ENCODE measurements at regions not wholly inside any gene's neighbourhood (a gene's known extent, or its start where the extent isn't known, plus 50 kb on each side); places are given as distances from the start of the nearest gene placed in this dataset.

- no peak overlapping the region for H3K14ac ChIP-seq (ENCODE audit: low read length in 2 of 2)
- H3K79me1 ChIP-seq (replicated peaks; ENCODE audit: low read length, poor library complexity, severe bottlenecking), result no peaks in the 10 kb centered on the region
- no peak overlapping the region for H3K4me3 ChIP-seq (ENCODE audit: insufficient read depth in 1 of 2, low read depth in 1 of 2, low read length in 2 of 2)
- no peak overlapping the region for H3K4me2 ChIP-seq (ENCODE audit: low read length, poor library complexity, severe bottlenecking)
- H2AK5ac ChIP-seq (ENCODE audit: low read length, severe bottlenecking), result no peak overlapping the region
- H3K36me3 ChIP-seq (ENCODE audit: control insufficient read depth in 1 of 2, insufficient read depth in 2 of 2, low read depth in 1 of 2, low read length in 2 of 2), result no peaks in the 10 kb centered on the region
- no peak overlapping the region for H4K91ac ChIP-seq (ENCODE audit: low read length)
- H3K27ac ChIP-seq (ENCODE audit: low read length, poor library complexity, severe bottlenecking), result no peak overlapping the region
- no peak overlapping the region for H3K9ac ChIP-seq (ENCODE audit: low read length)
- H3K18ac ChIP-seq (ENCODE audit: low read depth in 1 of 2, low read length in 2 of 2), result no peak overlapping the region
- no peaks in the 10 kb centered on the region for H3K27me3 ChIP-seq (ENCODE audit: control insufficient read depth in 1 of 2, insufficient read depth in 1 of 2, low read length in 2 of 2)
- no peak overlapping the region for H3K23ac ChIP-seq (ENCODE audit: low read length in 2 of 2)
- H4K8ac ChIP-seq (ENCODE audit: low read length), result no peak overlapping the region
- no peak for DNase-seq
- H2AFZ ChIP-seq (ENCODE audit: low read depth, low read length), result no peak overlapping the region
- no peaks in the 10 kb centered on the region for H3K9me3 ChIP-seq (ENCODE audit: control insufficient read depth, low read length)
- no CpG with 5 or more reads among the region's 1 CpG for WGBS
- no peaks in the 10 kb centered on the region for H3K4me1 ChIP-seq (ENCODE audit: control insufficient read depth, insufficient read depth, low read depth, low read length)
- H2BK5ac ChIP-seq (ENCODE audit: low read depth, low read length, poor library complexity, severe bottlenecking), result no peak overlapping the region
- H3K4ac ChIP-seq (ENCODE audit: low read depth in 1 of 2, low read length in 2 of 2), result no peak overlapping the region
- H2BK120ac ChIP-seq (ENCODE audit: low read depth, low read length), result no peak overlapping the region
- H2BK12ac ChIP-seq (ENCODE audit: low read length in 2 of 2), result no peak overlapping the region
- no peak overlapping the region for H2BK15ac ChIP-seq (ENCODE audit: low read depth, poor library complexity, severe bottlenecking)
Observed at GRCh38 chr4:19924761-19925160, 326.9 kb upstream of the SLIT2 start.

GRCh38 chr4:19915276-19915675 is 336.4 kb upstream of the SLIT2 start:
- no peak overlapping the region for H3K18ac ChIP-seq (ENCODE audit: low read depth in 1 of 2, low read length in 2 of 2)
- no peak overlapping the region for H4K91ac ChIP-seq (ENCODE audit: low read length)
- H3K4ac ChIP-seq (ENCODE audit: low read depth in 1 of 2, low read length in 2 of 2), result no peak overlapping the region
- no peaks in the 10 kb centered on the region for H3K36me3 ChIP-seq (ENCODE audit: control insufficient read depth in 1 of 2, insufficient read depth in 2 of 2, low read depth in 1 of 2, low read length in 2 of 2)
- no peak overlapping the region for H3K9ac ChIP-seq (ENCODE audit: low read length)
- no peak overlapping the region for H3K4me2 ChIP-seq (ENCODE audit: low read length, poor library complexity, severe bottlenecking)
- H3K14ac ChIP-seq (ENCODE audit: low read length in 2 of 2), result no peak overlapping the region
- peaks cover 3% of the 10 kb centered on the region for H3K9me3 ChIP-seq (ENCODE audit: control insufficient read depth, low read length)
- H2AK5ac ChIP-seq (ENCODE audit: low read length, severe bottlenecking), result no peak overlapping the region
- no peaks in the 10 kb centered on the region for H3K4me1 ChIP-seq (ENCODE audit: control insufficient read depth, insufficient read depth, low read depth, low read length)
- H3K79me1 ChIP-seq (replicated peaks; ENCODE audit: low read length, poor library complexity, severe bottlenecking), result no peaks in the 10 kb centered on the region
- H2BK5ac ChIP-seq (ENCODE audit: low read depth, low read length, poor library complexity, severe bottlenecking), result no peak overlapping the region
- no peak overlapping the region for H2BK12ac ChIP-seq (ENCODE audit: low read length in 2 of 2)
- no peak overlapping the region for H3K27ac ChIP-seq (ENCODE audit: low read length, poor library complexity, severe bottlenecking)
- 100% methylated on average over 1 of the region's 3 CpGs for WGBS
- no peak overlapping the region for H2BK120ac ChIP-seq (ENCODE audit: low read depth, low read length)
- H3K4me3 ChIP-seq (ENCODE audit: insufficient read depth in 1 of 2, low read depth in 1 of 2, low read length in 2 of 2), result no peak overlapping the region
- H4K8ac ChIP-seq (ENCODE audit: low read length), result no peak overlapping the region
- no peak for DNase-seq
- no peak overlapping the region for H3K23ac ChIP-seq (ENCODE audit: low read length in 2 of 2)
- no peak overlapping the region for H2BK15ac ChIP-seq (ENCODE audit: low read depth, poor library complexity, severe bottlenecking)
- no peaks in the 10 kb centered on the region for H3K27me3 ChIP-seq (ENCODE audit: control insufficient read depth in 1 of 2, insufficient read depth in 1 of 2, low read length in 2 of 2)
- H2AFZ ChIP-seq (ENCODE audit: low read depth, low read length), result no peak overlapping the region

- Histone ChIP-seq H3K4me1 (ENCODE audit: control insufficient read depth, insufficient read depth, low read depth, low read length) (no peaks in the 10 kb centered on the region), H2AFZ (ENCODE audit: low read depth, low read length) (no peak overlapping the region), H3K14ac (ENCODE audit: low read length in 2 of 2) (no peak overlapping the region), H3K36me3 (ENCODE audit: control insufficient read depth in 1 of 2, insufficient read depth in 2 of 2, low read depth in 1 of 2, low read length in 2 of 2) (no peaks in the 10 kb centered on the region), H3K4me3 (ENCODE audit: insufficient read depth in 1 of 2, low read depth in 1 of 2, low read length in 2 of 2) (no peak overlapping the region), H2BK15ac (ENCODE audit: low read depth, poor library complexity, severe bottlenecking) (no peak overlapping the region), H2BK5ac (ENCODE audit: low read depth, low read length, poor library complexity, severe bottlenecking) (no peak overlapping the region), H3K27ac (ENCODE audit: low read length, poor library complexity, severe bottlenecking) (no peak overlapping the region), H2AK5ac (ENCODE audit: low read length, severe bottlenecking) (no peak overlapping the region), H3K9ac (ENCODE audit: low read length) (no peak overlapping the region), H4K8ac (ENCODE audit: low read length) (no peak overlapping the region), H2BK120ac (ENCODE audit: low read depth, low read length) (no peak overlapping the region), H3K79me1 (replicated peaks; ENCODE audit: low read length, poor library complexity, severe bottlenecking) (no peaks in the 10 kb centered on the region), H3K23ac (ENCODE audit: low read length in 2 of 2) (no peak overlapping the region), H2BK12ac (ENCODE audit: low read length in 2 of 2) (no peak overlapping the region), H3K27me3 (ENCODE audit: control insufficient read depth in 1 of 2, insufficient read depth in 1 of 2, low read length in 2 of 2) (no peaks in the 10 kb centered on the region), H3K4me2 (ENCODE audit: low read length, poor library complexity, severe bottlenecking) (no peak overlapping the region), H3K4ac (ENCODE audit: low read depth in 1 of 2, low read length in 2 of 2) (no peak overlapping the region), H3K18ac (ENCODE audit: low read depth in 1 of 2, low read length in 2 of 2) (no peak overlapping the region), H4K91ac (ENCODE audit: low read length) (no peak overlapping the region), H3K9me3 (ENCODE audit: control insufficient read depth, low read length) (peaks cover 3% of the 10 kb centered on the region)
- no CpG with 5 or more reads among the region's 2 CpGs for WGBS
- DNase-seq, result no peak
Observed at GRCh38 chr4:19913650-19914049, 338.1 kb upstream of the SLIT2 start.

GRCh38 chr4:19910861-19911525 is 340.7 kb upstream of the SLIT2 start:
- Histone ChIP-seq H3K4me3 (ENCODE audit: insufficient read depth in 1 of 2, low read depth in 1 of 2, low read length in 2 of 2) (no peak overlapping the region), H3K14ac (ENCODE audit: low read length in 2 of 2) (no peak overlapping the region), H3K9me3 (ENCODE audit: control insufficient read depth, low read length) (no peaks in the 10 kb centered on the region), H3K18ac (ENCODE audit: low read depth in 1 of 2, low read length in 2 of 2) (no peak overlapping the region), H3K27me3 (ENCODE audit: control insufficient read depth in 1 of 2, insufficient read depth in 1 of 2, low read length in 2 of 2) (no peaks in the 10 kb centered on the region), H3K4ac (ENCODE audit: low read depth in 1 of 2, low read length in 2 of 2) (no peak overlapping the region), H3K4me2 (ENCODE audit: low read length, poor library complexity, severe bottlenecking) (no peak overlapping the region), H4K8ac (ENCODE audit: low read length) (no peak overlapping the region), H2BK120ac (ENCODE audit: low read depth, low read length) (no peak overlapping the region), H4K91ac (ENCODE audit: low read length) (no peak overlapping the region), H3K79me1 (replicated peaks; ENCODE audit: low read length, poor library complexity, severe bottlenecking) (no peaks in the 10 kb centered on the region), H2BK12ac (ENCODE audit: low read length in 2 of 2) (no peak overlapping the region), H3K27ac (ENCODE audit: low read length, poor library complexity, severe bottlenecking) (no peak overlapping the region), H2BK5ac (ENCODE audit: low read depth, low read length, poor library complexity, severe bottlenecking) (no peak overlapping the region), H3K4me1 (ENCODE audit: control insufficient read depth, insufficient read depth, low read depth, low read length) (no peaks in the 10 kb centered on the region), H3K36me3 (ENCODE audit: control insufficient read depth in 1 of 2, insufficient read depth in 2 of 2, low read depth in 1 of 2, low read length in 2 of 2) (no peaks in the 10 kb centered on the region), H2BK15ac (ENCODE audit: low read depth, poor library complexity, severe bottlenecking) (no peak overlapping the region), H3K23ac (ENCODE audit: low read length in 2 of 2) (no peak overlapping the region), H2AFZ (ENCODE audit: low read depth, low read length) (no peak overlapping the region), H3K9ac (ENCODE audit: low read length) (no peak overlapping the region), H2AK5ac (ENCODE audit: low read length, severe bottlenecking) (no peak overlapping the region)
- no peak for DNase-seq
- 38% methylated on average over 1 of the region's 1 CpG for WGBS

All from mesenchymal stem cell (in vitro differentiated cells and primary cell).